Ovary (tissue), 3 donors: ENCODE measurements at regions not wholly inside any gene's neighbourhood (a gene's known extent, or its start where the extent isn't known, plus 50 kb on each side); places are given as distances from the start of the nearest gene placed in this dataset.

Source experiments
- CTCF ChIP-seq, 3 donors: fragments of 450-650 bp in 2 of 3; fragments of 200-600 bp in 1 of 3; IDR thresholded peaks; one replicate each; pipeline versions ENCODE4 v1.5.1 to v1.8.0; 2016 to 2022; ENCODE audit warnings: antibody characterized with exemption in 3 of 3, mild to moderate bottlenecking in 1 of 3
- EP300 ChIP-seq: sonication (generic); formaldehyde crosslinking; IDR thresholded peaks from one replicate; pipeline ENCODE4 v1.6.1; 2017; ENCODE audit warnings: antibody characterized with exemption
- POLR2A ChIP-seq: fragments of 450-650 bp; IDR thresholded peaks from one replicate; pipeline ENCODE4 v1.6.1; 2017; ENCODE audit warnings: antibody characterized with exemption, mild to moderate bottlenecking, moderate library complexity
- donor health status: DM: no; HTN: no; CAD: no.

DNA sequence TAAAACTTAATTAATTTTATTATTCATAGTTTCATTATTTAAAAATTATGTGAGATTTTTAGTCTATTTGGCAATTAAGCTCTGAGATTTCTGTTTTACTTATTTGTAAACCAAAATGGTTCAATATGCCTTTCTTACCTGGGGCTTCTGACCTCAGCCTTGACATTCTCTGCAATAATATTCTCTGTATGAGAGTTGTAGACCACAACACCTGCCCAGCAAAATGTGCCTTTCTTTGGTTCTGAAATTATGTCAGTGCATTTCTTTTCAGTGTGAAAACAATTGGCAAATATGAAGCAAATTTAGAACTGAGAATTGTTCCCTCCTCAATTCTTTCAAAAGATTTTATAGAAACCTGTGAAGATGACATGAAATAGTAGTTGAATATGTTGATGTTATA, 426.4 kb upstream of the FZD8 start:
- TF ChIP-seq CTCF (IDR thresholded peaks at IDR 0.05), result no peak
- no peak for TF ChIP-seq POLR2A
- no peak for TF ChIP-seq EP300
